Posterior cingulate gyrus (tissue), 11 donors: ENCODE measurements at regions not wholly inside any gene's neighbourhood (a gene's known extent, or its start where the extent isn't known, plus 50 kb on each side); places are given as distances from the start of the nearest gene placed in this dataset.
A peak's percentile ranks its signal among the peaks of the same experiment; 100 is the strongest.
"Not testable (repeated sequence)": the region's sequence is repeated elsewhere in the genome, so short reads cannot be mapped to it uniquely, and the experiment has no call there.

Source experiments
- DNase-seq, 10 donors: peaks; one replicate each; pipeline versions ENCODE4 v3.0.0 to v3.0.0-alpha.2; 2020 to 2021; ENCODE audit warnings: mixed read lengths in 3 of 10
- intact Hi-C: fragments of 100-400 bp; cut with DNase I; formaldehyde crosslinking; loops from one replicate; pipeline ENCODE4 v1.15.1; 2023

GRCh38 chr1:55775007-55775406 lies 559.8 kb upstream of the USP24 start:
- intact Hi-C loops = no loop called here
- peak in 1 of 10 donors; percentile 42 for DNase-seq

DNA sequence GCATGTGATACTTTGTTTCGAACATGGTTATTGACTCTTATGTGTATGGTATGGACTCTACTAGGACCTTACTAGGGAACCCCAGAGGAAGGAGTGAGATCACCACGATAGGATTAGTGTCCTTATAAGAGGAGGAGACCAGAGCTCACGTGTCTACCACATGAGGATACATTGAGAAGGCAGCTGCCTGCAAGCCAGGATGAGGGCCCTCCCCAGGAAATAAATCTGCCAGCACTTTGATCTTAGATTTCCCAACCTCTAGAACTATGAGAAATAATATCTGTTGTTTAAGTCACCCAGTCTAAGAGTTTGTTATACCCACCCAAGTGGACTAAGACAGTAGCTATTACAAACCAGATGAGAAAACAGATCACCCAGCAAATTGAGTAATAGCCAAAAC lies 559.3 kb upstream of the USP24 start:
- intact Hi-C loops = no loop called here
- DNase-seq = no peak

- intact Hi-C loops = no loop called here
- no peak for DNase-seq
Measured at GRCh38 chr1:55773211-55773940, 558.2 kb upstream of the USP24 start.

DNA sequence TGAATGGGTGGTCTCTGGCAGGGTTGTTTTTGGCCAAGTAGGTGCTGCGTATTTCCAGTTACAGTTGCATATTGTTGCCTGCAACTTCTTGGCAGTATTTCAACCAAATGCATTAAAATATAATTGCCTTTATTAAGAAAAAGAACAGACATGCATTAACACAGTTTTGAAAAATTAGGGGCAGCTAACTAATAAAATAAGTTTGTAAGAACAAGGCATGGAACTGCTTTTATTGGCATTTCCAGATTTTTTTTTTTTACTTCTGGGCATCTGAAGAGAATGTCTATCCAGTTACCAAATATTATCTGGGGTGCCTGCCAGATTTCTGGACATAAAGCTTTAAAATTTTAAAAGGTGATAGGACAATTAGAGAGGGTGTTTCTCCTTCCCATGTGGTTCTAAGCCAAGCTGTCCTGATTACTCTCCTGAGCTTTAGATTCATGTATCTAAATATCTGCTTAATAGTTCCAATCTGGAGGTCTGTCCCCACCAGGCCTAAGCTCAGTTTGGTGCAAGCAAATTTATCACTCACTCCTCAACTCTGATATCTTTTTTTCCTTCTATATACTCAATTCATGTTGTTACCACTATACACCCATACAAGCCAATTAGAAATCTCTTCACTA lies 553.3 kb upstream of the USP24 start:
- no peak for DNase-seq

GRCh38 chr1:55767171-55767570 lies 552.0 kb upstream of the USP24 start:
- DNase-seq = no peak
- intact Hi-C loops = no loop called here

More for the DNA sequence above, 553.3 kb upstream of the USP24 start:
- intact Hi-C loops = no loop called here

GRCh38 chr1:55765505-55765904 lies 550.3 kb upstream of the USP24 start:
- intact Hi-C loops, DNase-seq: not testable (repeated sequence)

- intact Hi-C loops = no loop called here
Measured at GRCh38 chr1:55751776-55752175, 536.6 kb upstream of the USP24 start.

GRCh38 chr1:55750628-55750995 lies 535.4 kb upstream of the USP24 start:
- no peak for DNase-seq
- intact Hi-C loops = no loop called here

More at GRCh38 chr1:55751776-55752175, 536.6 kb upstream of the USP24 start:
- no peak for DNase-seq

DNA sequence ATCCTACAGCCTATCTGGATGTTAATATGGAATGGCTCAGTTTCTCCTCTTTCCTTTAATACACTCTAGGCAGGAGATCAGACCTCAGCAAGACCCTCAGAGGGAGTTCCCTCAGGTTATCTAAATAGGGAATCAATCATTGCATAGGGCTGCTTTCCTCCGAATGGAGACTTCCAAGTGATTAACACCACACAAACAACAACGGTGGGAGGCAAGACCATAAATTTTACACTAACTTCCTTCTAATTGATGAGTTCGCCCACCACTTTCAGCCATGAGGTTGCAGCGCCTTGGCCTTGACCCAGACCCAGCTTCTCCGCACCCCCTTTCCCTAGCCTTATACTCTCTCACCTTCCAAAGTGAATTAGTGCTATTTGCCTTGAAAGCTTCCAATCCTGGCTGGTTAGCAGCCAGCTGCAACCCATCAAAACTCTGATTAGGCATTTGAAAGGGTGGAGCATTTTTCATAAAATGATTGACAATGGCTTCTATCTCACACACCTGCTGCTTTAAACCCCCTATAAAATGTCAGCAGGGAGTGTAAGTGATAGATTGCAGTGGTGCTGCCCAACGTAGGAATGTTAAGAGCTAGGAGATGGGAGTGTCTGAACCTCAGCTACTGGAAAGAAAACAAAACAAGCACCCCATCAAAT lies 534.9 kb upstream of the USP24 start:
- intact Hi-C loops = no loop called here
- no peak for DNase-seq

- intact Hi-C loops = no loop called here
- no peak for DNase-seq
Measured at GRCh38 chr1:55747408-55747841, 532.3 kb upstream of the USP24 start.

- DNase-seq = no peak
- intact Hi-C loops = no loop called here
Measured at GRCh38 chr1:55746710-55747109, 531.5 kb upstream of the USP24 start.

GRCh38 chr1:55741516-55741915 lies 526.4 kb upstream of the USP24 start:
- DNase-seq = no peak
- intact Hi-C loops = no loop called here

GRCh38 chr1:55735106-55735505 lies 519.9 kb upstream of the USP24 start:
- DNase-seq = no peak
- intact Hi-C loops = no loop called here

GRCh38 chr1:55726994-55727393 lies 511.8 kb upstream of the USP24 start:
- intact Hi-C loops = no loop called here
- DNase-seq = no peak

- no peak for DNase-seq
- intact Hi-C loops = no loop called here
Measured at GRCh38 chr1:55725378-55725777, 510.2 kb upstream of the USP24 start.

DNA sequence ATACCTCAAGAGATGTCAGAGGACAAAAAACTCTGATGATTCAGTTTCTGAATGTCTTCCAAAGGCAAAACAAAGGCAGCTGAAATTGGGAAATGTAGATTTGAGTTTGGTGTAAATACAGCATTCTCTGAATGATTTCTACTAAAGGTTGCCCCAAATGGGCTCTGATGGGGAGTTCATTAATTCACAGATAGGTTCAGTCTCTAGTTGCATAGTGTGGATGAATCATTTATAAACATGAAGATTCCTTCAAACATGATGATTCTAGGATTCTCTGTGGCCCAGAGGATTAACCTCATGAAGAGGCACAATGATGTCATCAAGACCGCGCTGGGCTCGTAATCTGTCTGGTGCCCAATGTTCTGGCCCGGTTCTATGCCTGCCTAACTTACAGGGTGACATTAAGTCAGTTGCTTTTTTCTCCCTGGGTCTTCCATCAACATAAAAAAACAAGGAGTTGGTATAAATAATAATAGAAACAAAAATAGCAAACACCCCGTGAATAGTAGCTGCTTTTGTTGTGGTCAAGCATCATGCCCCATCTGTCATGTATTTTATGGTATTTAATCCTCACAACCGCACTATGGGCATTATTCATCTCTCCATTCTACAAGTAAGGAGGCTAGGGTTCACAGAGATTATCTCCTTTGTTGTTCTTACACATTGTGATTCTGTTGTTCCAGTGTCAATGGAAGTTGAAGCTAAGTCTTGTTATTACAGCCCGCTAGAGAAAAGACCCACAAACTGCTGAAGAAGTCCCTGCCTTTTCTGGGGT lies 509.6 kb upstream of the USP24 start:
- DNase-seq = no peak
- intact Hi-C loops = no loop called here

- intact Hi-C loops = no loop called here
- no peak for DNase-seq
Measured at GRCh38 chr1:55723001-55723400, 507.8 kb upstream of the USP24 start.

DNA sequence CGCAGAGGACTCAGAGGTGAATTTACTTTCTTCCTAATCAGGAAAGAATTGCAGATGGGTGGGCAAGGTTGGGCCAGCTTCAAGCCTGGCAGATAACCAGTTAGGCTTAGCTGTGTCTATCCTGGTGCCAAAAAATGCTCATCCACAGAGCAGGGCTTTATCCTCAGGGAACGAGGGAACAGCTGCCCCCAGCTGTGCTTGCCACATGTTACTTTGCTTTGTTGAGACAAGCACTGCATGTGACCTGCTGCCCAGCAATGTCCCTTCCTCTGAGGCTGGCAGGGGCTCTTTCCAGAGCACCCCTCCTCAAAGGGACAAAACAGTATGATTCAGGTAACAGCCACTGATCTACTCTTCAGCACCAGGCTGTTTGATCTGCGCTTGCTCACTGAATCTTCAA lies 505.1 kb upstream of the USP24 start:
- intact Hi-C loops = no loop called here
- no peak for DNase-seq

- DNase-seq = no peak
- intact Hi-C loops = no loop called here
Measured at GRCh38 chr1:55718758-55719671, 503.9 kb upstream of the USP24 start.

GRCh38 chr1:55717111-55717510 lies 501.9 kb upstream of the USP24 start:
- no peak for DNase-seq
- intact Hi-C loops = no loop called here
